CD4-positive, alpha-beta T cell treated with Interleukin-10 for 1 hour (primary cell): ENCODE measurements at regions not wholly inside any gene's neighbourhood (a gene's known extent, or its start where the extent isn't known, plus 50 kb on each side); places are given as distances from the start of the nearest gene placed in this dataset.
"Not testable (repeated sequence)": the region's sequence is repeated elsewhere in the genome, so short reads cannot be mapped to it uniquely, and the experiment has no call there.

Source experiments
- DNase-seq: peaks from one replicate; pipeline ENCODE4 v3.0.0-alpha.2; 2020

DNA sequence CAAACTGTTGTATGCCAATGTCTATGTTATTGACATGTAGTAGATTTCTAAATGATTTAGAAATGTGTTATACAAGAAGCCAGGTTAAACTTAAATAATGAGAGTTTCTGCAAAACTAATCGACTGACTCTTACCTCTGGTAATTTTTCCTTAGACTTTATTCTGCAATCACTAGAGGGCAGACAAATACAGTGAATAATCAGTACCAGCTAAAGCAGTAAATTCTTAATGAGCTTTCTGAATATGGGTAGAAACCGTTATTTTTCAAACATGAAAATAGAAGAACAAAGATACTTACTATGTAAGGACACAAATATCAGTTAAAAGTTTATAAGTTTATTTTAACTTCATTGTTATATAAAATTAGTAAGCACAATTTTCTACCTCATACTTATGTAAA lies 97.9 kb upstream of the RGS1 start:
- DNase-seq, result peak; percentile 63

DNA sequence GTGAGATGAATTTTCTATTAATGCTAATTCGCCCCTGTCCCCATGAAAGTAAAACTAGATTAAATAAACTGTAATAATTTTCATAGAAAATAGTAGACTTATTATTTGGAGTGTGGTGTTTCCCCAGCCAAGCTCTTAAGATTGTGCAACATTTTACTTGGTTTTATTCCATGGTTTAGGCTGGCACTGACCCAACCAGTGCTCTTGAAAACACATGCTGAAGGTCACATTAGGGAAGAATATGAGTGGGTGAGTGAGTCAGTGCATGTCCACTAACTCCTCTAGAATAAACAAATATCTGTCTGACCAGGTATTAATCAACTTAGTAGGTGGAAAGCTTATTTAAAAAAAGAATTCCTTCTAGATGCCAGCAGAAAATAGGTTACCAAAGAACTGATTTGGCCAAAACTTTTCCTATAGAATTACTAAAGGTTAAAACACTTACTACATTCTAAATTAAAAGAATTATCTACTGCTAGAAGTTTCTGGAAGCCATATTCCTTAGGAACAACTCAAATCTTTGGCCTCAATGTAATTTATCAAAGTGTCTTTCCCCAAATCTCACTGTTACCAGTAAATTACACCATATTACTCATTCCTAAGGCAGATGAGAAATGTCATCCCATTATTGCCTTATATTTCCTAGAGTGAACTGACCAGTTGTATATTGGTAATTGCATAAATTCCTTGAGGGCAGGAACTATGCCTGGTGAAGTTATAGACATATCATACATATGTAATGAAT lies 89.7 kb upstream of the RGS1 start:
- no peak for DNase-seq

DNA sequence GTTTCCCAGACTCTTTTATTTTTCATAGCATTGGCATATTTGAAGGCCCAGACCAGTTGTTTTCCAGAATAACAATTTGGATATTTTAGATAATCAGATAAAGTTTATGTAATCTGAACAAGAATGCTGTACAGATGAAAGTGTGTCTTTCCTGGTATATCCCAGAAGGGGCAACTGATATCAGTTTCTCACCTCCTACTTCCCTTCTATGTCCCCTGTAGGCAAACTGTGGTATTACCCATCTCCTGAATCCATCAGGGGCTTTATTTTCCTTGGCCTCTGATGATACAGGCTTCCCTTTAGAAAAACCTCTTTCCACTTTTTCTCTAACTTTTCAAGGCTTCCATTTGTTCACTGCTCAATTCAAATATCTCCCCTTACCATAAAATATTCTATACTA lies 87.5 kb upstream of the RGS1 start:
- DNase-seq, result no peak

DNA sequence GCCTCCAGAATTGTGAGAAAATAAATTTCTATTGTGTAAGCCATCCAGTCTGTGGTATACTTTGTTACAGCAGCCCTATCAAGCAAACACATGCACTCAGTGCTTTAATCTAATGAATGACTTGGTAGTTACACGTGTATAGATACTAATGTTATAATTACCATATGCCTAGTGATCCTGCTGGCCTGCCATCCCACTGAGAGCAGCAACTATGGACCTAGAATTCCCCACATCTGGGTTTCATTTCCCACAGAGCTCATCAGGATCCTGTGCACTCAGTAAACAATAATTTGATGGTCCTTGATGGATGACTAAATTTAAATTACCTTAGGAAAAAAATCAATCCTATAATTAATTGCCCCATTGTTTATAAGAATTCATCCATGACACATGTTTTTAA lies 86.5 kb upstream of the RGS1 start:
- DNase-seq, result no peak

DNA sequence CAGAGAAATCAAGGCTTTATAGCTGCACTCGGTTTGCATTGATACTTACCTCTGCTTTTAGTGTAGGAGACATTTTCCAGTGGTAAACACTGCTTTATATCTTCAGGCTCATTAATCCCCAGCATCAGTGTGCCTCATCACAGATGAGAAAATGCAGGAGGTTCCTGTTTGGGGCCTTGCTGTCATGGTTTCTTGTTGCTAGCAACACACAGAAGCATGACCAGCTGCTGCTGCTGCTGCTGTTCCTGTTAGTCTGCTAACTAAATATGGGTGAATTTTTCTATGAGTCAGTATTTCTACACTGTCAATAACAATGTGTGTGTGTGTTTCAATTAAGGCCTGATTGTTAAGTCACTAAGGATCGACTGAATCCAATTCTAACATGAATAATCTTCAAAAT lies 85.8 kb upstream of the RGS1 start:
- DNase-seq, result peak; percentile 15

DNA sequence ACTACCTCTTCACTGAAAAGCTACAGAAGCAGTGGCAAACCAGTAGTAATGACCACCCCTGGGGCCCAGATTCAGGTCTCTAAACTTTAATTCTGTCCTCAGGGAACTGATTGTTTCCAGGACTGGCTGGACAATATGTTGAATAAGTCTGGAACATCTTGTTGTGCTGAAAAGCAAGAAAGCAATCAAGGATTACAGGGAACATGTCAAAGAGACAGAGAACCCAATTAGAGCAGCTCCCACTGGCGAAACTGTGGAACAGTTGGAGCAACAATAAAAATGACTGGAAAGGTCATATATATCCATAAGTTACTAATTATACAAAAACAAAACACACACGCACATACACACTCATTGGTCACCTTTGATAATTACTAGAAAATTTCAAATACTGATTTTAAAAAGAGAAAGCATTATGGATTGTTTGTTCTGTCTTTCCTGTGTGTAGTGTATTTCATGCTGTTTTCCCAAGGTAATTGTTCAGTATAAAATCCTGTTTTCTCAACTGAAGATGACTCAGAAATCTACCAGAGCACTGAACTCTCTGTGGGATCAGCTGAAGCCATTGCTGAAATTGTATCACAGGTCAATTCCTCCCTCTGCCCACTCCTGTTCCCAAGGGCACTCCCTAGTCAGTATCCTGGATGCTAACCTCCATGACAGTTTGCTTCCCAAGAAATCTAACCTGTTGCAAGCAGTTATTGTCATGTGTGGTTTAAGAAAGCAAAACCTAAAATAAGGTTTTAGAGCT lies 83.6 kb upstream of the RGS1 start:
- no peak for DNase-seq

DNA sequence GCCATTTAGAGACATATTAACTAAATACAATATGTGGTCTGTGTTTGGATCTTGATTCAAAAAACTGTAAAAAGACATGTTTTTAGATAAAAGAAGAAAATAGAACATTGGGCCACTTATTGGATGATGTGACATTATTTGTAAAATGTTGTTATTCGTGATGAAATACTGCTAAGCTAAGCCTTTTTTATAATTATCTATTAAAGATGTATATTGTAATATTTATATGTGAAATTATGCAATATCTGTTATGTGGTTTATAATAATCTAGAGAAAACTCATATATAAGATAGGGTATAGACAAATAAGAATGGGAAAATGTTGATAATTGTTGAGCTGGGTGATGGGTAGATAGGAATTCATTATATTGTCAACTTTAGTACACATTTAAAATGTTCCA lies 82.0 kb upstream of the RGS1 start:
- no peak for DNase-seq

DNA sequence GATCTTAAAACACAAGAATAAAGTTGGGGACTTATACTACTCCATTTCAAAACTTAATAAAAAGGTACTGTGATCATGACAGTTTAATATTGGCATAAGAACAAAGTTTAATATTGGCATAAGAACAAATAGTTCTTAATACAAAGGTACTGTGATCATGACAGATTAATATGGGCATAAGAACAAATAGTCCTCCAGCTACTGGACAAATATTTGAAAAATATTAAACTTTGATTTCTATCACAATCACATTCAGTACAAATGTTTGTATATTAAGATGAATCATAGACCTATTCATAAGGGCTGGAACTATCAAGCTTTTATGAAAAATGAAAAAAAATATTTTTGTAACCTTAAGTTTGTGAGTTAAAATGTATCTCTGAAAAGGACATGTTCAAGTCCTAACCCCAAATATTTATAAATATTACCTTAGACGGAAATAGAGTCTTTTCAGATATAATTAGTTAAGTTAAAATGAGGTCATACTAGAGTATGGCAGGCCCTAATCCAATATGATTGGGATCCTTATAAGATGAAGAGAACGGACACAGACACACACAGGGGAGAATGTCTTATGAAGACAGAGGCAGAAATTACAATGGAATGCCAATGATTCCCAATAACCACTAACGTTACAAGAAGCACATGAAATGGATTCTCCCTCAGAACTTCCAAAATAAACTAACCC lies 79.1 kb upstream of the RGS1 start:
- DNase-seq, result no peak

DNA sequence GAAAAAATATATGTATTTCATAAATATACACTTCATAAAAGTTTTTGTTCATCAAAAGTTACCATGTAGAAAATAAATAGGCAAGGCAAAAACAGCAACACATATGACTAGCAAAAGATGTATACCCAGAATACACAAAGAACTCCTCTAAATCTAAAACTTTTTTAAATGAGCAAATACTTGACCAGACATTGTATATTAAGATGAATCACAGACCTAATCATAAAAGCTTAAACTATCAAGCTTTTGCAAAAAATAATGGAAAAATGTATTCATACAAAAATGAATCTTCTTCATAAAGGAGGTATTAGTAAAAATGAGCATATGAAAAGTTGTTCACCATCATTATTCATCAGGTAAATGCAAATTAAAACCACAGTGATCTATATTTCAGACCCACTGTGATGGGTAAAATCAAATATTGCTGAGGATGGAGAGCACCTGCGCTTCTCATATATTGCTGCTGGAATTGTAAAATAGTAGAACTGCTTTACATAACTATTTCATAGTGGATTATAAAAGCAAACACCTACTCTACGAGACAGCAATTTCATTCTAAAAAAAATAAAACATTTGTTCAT lies 78.3 kb upstream of the RGS1 start:
- DNase-seq, result no peak

DNA sequence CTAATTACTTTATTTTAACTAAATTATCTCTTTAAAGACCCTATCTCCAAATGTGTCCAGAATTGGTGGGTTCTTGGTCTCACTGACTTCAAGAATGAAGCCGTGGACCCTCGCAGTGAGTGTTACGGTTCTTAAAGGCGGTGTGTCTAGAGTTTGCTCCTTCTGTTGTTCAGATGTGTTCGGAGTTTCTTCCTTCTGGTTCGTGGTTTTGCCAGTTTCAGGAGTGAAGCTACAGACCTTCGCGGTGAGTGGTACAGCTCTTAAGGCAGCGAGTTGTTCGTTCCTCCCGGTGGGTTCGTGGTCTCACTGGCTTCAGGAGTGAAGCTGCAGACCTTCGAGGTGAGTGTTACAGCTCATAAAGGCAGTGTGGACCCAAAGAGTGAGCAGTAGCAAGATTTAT lies 77.5 kb upstream of the RGS1 start:
- not testable (repeated sequence) for DNase-seq

DNA sequence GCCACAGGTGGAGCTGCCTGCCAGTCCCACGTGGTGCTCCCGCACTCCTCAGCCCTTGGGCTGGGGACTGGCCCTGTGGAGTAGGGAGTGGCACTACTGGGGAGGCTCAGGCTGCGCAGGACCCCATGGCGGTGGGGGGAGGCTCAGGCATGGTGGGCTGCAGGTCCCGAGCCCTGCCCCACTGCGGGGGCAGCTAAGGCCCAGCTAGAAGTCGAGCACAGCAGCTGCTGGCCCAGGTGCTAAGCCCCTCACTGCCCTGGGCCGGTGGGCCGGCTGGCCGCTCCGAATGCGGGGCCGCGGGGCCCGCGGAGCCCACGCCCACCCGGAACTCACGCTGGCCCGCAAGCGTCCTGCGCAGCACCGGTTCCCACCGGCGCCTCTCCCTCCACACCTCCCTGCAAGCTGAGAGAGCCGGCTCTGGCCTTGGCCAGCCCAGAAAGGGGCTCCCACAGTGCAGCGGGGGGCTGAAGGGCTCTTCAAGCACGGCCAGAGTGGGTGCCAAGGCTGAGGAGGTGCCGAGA lies 76.5 kb upstream of the RGS1 start:
- DNase-seq, result not testable (repeated sequence)

DNA sequence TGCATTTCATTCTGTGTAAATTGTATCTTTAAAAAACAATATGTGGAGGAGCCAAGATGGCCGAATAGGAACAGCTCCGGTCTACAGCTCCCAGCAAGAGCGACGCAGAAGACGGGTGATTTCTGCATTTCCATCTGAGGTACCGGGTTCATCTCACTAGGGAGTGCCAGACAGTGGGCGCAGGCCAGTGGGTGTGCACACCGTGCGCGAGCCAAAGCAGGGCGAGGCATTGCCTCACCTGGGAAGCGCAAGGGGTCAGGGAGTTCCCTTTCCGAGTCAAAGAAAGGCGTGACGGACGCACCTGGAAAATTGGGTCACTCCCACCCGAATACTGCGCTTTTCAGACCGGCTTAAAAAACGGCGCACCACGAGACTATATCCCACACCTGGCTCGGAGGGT lies 75.0 kb upstream of the RGS1 start:
- not testable (repeated sequence) for DNase-seq

DNA sequence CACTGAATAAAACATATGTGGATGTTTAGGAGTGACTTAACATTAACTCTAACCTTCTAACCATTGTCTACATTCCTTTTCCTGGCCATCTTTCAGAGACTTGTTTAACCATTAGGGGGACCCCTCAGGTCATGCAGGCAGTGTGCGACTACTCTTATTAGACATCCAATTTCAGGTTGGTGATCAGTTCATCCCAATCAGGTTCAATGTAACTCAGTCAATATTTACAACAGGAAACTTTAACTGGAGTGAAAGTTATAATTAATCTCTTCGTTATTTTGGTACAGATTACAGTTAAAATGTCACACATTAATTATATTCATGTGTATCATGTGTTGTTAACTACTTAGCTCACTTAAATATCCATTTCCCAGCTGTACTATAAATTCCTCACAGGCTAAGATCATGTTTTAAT lies 68.8 kb upstream of the RGS1 start:
- peak; percentile 53 for DNase-seq

DNA sequence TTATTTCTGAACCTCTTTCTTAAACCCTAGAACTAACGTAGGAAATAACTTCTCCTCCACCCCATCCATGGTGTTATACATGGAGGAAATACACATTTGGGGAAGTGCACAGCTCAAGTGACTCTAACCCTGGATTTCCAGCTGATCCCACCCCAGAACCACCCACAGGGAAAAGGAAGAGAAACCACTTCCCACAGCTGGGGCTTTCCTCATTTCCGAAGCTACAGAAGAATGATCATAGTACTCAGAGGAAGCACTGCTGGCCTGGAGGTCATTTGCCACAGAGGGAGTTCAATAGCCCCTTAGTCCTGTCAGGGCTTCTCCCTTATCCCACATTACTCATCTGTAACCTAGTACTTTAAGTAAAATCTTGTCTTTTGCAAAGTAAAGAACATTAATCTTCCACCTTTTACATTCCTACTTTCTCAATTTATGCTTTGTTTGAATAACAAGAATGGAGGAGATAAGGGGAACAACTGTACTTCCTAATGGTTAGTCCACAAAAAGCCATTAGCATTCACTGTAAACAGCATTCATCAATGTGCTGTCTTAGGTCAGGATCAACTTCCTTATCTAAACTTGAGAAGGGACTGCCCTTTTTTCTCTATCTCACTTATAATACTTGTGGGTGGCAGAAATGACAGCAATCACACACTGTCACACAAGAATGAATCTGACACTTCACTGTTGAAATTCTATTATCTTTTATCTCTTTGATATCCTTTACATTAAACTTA lies 63.0 kb upstream of the RGS1 start:
- no peak for DNase-seq

DNA sequence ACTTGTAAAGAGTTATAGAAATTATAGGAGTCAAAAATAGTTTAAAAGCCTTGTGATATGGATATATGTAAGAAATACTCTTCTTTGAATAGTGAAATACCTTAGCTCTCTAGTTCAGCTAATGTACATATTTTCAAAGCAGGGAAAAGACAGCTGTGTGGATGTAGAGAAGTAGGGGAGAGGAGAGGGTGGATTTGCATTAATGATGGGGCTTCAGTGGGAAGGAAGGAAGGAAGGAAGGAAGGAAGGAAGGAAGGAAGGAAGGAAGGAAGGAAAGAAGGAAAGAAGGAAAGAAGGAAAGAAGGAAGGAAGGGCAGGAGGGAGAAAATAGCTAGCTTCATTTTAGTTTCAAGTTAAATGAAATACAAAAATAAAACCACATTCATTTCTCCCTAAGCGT lies 62.4 kb upstream of the RGS1 start:
- DNase-seq, result no peak

DNA sequence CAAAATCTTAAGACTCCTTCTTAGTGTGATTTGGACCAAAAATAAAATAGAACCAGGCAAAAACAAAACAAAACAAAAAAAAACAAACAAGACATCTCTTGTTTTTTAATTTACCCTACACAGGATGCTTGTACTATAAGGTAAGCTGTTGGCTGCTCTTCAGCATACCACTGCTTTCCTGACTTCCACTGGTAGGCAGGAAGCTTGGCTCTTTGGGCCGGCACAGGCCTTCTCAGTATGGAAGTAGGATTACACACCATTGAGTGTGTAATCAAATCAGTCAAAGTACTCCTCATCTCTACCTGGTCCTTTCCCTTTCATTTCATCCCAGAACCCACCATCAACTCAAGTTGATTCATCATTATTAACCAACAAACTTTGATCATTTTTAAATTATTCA lies 61.9 kb upstream of the RGS1 start:
- DNase-seq, result no peak

DNA sequence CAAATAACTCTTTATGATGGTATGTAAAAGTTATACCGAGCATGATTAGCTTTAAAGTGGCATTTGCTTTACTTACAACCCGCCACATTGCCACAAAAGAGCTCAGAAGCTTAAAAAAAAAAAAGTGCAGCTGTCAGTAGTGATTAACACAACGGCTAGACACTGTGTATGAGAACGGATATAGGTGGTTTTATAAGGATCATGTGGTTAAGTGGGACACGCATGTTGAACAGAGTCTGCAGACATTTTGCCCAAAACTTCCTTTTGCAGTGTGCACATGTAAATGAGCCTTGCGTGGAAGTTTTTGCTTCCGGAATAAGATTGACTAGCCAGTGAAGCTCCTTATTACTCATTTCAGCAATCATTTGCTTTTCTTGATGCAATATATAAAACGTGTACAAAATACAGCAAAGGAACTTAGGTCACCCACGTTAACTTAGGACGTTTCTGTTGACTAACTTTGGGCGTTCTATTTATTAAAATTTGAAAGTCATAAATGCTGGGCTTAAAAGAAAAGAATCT lies 58.7 kb upstream of the RGS1 start:
- peak; percentile 80 for DNase-seq

DNA sequence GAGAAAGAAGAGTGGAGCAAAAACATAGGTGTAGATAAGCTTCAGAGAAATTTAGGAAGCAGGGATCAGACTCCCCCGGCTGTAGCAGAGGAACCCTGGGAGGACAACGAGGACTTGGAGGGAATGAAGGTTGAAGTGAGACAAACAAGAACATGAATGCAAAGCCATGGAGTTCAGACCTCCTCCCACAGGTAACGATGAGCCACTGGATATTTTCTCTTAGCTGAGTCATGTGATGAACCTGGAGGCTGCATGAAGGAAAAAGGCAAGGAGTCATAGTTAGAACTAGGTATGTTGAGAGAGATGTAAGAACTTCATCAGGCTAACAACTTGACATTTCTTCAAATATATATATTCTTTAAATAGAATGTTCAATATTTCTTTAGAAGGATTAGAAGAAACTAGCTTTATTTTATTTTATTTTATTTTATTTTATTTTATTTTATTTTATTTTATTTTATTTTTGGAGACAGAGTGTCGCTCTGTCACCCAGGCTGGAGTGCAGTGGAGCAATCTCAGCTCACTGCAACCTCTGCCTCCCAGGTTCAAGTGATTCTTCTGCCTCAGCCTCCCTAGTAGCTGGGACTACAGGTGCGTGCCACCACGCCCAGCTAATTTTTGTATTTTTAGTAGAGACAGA lies 57.7 kb upstream of the RGS1 start:
- DNase-seq, result not testable (repeated sequence)

DNA sequence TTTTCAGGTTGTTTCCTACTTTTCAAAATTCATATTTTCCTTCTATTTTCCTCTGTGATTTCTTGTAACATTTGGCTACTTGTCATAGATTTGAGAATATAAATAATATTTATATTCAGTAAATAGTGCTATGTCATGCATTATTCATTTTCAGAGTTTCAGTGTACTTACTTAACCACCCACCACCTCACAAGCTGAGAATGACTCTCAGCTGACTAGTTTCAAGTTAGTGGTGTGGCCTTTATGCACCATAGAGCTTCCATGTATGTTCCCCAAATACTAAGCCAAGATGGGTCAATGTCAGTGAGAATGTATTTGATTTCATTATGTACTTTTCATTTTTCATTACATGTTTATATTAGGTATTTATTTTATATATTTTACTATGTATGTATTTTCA lies 56.9 kb upstream of the RGS1 start:
- no peak for DNase-seq

DNA sequence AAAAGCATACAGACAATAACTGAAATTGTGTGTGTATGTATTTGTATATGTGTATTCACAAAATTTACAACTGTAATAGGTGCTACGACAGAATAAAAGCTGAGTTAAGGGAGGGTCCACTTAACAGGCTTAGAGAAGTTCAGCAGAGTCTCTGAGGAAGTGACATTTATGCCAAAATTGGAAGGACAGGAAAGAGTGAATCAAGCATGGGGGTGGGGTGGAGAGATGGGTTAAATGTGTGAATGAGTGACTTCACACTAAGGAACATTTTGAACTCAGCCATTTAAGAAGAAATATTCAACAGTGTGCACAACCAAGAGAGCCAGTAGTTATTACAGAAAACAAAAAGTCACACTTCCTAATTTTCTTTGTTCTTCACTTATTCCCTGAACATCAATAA lies 53.8 kb upstream of the RGS1 start:
- no peak for DNase-seq

DNA sequence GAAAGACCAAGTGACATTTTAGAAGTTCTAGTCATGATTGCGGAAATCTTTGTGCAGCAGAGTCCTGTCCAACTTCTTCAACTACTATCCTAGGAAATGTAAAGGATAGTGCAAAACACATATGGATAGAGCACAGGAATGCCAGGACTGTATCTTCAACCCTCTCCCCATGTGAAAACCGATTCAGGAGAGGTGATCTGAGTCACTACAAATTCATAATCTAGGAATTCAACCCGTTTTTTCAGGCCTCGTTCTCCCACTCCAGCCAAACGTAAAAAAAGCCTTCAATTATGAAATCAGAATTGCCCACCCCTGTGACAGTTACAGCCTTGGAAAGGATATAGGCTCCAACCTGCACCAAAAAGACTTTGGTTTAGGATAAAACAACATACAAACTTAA lies 52.9 kb upstream of the RGS1 start:
- DNase-seq, result no peak

DNA sequence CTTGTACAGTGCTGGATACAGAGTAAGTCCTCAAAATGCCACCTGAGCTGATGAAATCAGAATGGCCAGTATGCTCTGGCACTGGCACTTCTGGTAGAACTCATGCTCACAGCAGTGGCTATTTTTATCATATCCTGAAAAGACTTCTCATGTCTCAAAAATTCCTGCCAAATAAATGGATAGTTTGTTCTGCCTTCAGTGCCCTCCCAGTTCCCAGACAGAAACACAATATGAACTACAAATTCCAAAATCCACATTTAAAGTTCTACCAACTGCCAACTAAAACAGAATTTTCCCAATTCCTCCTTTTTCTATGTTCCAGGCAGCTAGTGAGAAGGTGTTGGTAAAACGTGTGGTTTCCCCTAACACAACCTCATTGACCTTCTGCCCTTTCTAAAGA lies 51.4 kb upstream of the RGS1 start:
- no peak for DNase-seq
